GM12801 (cell line): ENCODE measurements at regions not wholly inside any gene's neighbourhood (a gene's known extent, or its start where the extent isn't known, plus 50 kb on each side); places are given as distances from the start of the nearest gene placed in this dataset.

Experiments
- TF ChIP-seq, protein P1 (sequence below): IDR thresholded peaks from one replicate; pipeline ENCODE4 v1.5.1; 2011; ENCODE audit warnings: control low read depth; ENCODE audit not compliant: insufficient read length; ENCODE audit errors: extremely low read depth

DNA sequence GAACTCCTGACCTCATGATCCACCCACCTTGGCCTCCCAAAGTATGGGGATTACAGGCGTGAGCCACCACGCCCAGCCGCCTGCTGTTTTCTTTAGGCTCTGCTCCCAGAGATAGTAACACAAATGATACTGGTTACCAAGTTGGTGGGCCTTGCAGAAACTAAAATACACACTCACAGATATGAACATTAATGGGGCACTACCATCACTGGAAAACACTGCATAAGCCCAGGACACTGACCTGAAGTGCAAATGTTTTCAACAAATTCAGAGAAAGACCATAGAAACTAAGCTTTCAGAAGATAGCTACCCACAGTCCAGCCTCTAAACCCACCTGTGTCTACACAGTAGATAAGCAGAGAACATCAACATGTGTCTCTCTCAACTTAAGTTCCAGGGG, 180.5 kb downstream of the FCRL5 start:
- TF ChIP-seq, protein P1, sequence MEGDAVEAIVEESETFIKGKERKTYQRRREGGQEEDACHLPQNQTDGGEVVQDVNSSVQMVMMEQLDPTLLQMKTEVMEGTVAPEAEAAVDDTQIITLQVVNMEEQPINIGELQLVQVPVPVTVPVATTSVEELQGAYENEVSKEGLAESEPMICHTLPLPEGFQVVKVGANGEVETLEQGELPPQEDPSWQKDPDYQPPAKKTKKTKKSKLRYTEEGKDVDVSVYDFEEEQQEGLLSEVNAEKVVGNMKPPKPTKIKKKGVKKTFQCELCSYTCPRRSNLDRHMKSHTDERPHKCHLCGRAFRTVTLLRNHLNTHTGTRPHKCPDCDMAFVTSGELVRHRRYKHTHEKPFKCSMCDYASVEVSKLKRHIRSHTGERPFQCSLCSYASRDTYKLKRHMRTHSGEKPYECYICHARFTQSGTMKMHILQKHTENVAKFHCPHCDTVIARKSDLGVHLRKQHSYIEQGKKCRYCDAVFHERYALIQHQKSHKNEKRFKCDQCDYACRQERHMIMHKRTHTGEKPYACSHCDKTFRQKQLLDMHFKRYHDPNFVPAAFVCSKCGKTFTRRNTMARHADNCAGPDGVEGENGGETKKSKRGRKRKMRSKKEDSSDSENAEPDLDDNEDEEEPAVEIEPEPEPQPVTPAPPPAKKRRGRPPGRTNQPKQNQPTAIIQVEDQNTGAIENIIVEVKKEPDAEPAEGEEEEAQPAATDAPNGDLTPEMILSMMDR: no peak

DNA sequence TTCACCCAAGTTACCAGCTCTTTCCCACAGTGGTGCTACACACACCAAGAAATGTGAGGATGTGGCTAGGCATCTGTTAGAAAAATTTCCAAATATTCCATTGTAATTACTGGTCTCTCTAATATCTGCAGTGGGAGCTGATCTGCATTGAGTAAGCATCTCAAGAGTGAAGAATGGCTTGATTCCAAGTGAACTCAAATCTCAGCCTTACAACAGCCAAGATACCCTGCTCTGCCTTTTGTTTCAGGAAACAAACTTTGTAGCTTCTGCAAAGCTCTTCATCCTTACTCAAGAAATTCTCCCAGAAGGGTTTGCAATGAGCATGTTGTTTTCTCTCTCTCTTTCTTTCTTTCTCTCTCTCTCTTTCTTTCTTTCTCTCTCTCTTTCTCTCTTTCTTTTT, 181.1 kb downstream of the FCRL5 start:
- TF ChIP-seq, protein P1: no peak

DNA sequence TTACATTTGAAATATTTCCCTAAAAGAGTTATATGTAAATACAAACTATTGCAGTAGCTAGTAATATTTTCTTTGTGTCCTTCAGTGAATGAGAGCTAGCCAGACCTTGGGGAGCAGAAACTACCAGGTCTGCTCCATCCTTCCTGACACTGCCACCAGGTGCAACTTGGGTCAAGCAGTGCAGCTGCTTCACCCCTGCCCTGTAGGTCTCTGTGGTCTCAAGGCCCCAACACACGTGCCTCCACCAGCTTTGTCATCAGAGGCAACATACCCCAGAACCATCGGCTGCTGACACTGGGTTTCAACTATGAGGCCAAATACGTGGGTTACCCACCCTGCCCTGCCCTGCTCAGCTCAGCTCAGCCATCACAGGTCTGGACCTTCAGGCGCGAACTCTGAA, 181.6 kb downstream of the FCRL5 start:
- TF ChIP-seq, protein P1: no peak

DNA sequence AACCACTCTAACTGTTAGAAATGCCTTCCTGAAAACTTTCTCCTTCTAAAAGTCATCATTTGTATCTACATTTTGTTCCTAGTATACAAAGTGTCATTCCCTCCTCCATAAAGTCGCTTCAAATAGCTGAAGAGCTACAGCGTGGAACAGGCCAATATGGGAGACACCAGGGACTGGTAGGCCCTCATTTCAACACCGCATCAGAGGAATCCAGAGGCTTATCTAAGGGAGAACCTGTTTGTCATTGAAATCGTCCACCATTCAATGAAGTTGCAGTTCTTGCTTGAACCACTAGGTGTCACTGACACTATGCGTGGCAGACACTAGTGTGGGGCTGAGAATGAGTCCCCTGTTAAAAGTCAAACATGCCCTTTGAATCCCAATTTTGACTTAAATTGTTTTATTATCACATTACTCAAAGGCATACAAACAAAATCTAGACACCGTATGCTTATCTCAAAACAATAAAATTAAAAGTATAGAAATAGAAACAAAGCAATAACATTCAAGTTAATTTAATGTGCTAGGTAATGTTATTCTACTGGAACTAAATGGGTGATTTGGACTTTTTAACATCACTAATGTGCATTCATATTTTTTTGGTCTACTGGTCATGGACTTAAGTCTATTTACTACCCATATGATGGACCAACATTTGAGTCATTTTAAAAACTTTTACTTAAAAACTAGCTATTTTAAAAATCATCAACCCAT, 182.3 kb downstream of the FCRL5 start:
- TF ChIP-seq, protein P1: no peak

DNA sequence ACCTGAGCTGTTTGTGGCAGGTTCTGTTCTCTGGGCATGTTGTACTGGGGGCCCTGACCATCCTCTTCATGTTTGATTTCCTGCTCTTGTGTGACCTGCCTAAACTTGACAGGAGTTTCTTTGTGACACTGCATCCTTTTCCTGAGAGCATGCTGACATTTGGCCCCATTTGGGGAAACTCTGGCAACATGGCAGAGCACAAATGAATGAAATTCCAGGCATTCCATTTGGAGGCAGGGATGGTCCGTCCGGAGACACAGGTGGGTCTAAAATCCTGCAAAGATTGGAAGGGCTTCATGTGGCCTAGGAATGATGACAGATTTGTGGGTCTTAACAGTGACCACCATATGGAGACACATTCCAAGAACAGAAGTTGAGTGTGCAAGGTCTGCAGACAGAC, 184.0 kb downstream of the FCRL5 start:
- TF ChIP-seq, protein P1: no peak

GRCh38 chr1:157367870-157368269, 184.4 kb downstream of the FCRL5 start:
- TF ChIP-seq, protein P1: no peak

DNA sequence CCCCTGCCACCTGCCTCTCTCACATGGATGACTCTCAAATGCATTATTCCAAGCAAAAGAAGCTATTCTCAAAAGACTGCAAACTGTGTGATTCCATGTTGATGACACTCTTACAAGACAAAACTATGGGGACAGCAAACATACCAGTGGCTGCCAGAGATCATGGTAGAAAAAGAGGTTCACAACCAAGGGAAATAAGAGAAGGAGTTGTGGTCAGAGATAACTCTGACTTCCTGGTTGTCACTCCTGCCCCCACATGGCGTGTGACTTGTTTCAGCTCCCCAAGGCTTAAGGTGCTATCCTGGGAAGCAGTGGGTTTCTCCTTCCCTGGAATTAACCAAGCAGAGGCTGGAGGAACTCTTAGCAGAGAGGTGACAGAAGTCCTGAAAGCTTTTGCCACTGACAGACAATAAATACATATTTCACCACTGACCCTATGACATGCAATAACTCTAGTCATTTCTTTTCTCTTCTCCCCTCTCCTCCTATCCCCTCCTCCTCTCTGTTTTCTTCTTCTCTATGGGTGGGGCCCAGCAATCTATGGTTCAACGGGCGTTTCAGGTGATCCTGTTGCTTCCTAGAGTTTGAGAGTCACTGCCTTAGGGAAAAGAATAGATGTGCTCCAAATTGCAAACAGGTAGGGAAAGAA, 185.1 kb downstream of the FCRL5 start:
- TF ChIP-seq, protein P1: no peak
